ENCODE measurements at regions not wholly inside any gene's neighbourhood (a gene's known extent, or its start where the extent isn't known, plus 50 kb on each side); places are given as distances from the start of the nearest gene placed in this dataset.
A peak's percentile ranks its signal among the peaks of the same experiment; 100 is the strongest.
"Not testable (repeated sequence)": the region's sequence is repeated elsewhere in the genome, so short reads cannot be mapped to it uniquely, and the experiment has no call there.

DNA sequence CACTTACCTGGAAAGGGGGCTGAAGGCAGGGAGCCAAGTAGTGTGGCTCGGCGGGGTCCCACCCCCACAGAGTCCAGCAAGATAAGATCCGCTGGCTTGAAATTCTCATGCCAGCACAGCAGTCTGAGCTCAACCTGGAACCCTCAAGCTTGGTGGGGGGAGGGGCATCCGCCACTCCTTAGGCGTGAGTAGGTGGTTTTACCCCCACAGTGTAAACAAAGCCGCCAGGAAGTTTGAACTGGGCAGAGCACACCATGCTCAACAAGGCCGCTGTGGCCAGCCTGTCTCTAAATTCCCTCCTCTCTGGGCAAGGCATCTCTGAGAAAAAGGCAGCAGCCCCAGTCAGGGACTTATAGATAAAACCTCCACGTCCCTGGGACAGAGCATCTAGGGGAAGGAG, 156.3 kb downstream of the KBTBD8 start:
- peak in 1 of 2 donors; percentile 6 for DNase-seq

- no peak for DNase-seq
Measured at GRCh38 chr3:67167481-67167880, 169.4 kb downstream of the KBTBD8 start.

DNA sequence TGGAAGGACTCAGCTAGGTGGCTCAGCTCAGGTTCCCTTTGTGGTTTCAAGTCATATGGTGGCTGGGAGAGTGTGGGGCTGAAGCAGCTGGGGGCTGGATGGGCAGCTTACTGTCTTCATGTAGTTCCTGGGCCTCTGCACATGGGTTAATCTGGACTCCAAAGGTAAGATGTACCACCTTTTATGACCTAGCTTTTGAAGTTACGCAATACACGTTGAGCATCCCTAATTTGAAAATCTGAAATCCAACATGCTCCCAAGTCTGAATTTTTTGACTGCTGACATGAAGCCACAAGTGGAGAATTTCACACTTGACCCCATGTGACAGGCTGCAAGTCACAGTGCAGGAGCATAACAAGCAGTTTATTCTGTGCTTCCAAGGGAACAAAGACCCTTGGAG, 173.7 kb downstream of the KBTBD8 start:
- no peak for DNase-seq

- not testable (repeated sequence) for DNase-seq
Measured at GRCh38 chr3:67173130-67173529, 175.0 kb downstream of the KBTBD8 start.

DNA sequence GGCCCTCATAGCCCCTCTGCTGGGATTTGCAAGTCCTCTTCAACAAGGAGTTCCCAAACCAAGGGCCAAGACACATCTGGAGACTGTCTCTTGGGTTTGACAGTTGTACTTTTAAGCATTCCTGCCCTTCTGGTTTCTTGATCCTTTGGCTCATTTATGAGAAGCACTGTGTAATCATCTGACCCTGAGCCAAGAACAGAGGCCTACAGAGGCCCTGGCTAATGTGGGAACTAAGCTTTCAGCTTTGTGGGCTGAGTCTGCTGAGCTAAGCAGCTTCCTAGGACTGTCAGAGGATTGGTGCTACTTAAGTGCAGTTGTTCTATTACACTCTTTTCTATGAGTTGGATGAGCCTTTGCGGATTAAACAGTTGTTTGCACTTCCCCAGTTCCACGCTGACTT, 178.3 kb downstream of the KBTBD8 start:
- DNase-seq = no peak

DNA sequence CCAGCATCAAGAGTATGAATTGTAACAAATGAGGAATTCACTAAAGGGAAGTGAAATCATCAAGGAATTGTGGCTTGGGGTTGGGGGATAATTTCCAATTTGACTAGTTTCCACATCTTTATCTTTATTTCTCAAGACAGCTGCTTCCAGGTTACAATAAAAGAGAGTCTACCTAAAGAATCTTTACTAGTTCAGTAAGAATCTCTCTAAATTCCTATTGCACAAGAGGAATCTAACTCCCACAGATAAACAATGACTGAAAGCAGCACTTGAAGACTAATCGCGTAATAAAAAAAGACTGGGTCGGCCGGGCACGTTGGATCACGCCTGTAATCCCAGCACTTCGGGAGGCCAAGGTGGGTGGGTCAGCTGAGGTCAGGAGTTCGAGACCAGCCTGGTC, 194.4 kb downstream of the KBTBD8 start:
- no peak for DNase-seq

DNA sequence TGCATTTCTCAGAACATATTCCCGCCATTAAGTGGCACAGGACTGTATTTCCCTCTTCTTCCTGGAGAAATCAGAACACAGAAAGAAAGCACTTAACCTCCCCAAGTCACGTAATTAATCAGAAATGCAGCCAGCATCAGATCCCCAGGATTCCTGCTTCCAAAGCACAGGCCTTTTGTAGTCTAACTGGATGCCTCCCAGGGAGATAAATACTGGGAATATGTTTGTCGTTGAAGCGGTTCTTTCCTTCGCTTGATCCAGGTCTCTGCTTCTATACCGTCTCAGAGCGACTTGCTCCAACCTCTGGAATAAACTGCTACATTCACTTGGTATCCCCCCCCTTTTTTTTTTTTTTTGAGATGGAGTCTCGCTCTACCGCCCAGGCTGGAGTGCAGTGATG, 198.6 kb downstream of the KBTBD8 start:
- no peak for DNase-seq

- DNase-seq = no peak
Measured at GRCh38 chr3:67198374-67198773, 200.3 kb downstream of the KBTBD8 start.

DNA sequence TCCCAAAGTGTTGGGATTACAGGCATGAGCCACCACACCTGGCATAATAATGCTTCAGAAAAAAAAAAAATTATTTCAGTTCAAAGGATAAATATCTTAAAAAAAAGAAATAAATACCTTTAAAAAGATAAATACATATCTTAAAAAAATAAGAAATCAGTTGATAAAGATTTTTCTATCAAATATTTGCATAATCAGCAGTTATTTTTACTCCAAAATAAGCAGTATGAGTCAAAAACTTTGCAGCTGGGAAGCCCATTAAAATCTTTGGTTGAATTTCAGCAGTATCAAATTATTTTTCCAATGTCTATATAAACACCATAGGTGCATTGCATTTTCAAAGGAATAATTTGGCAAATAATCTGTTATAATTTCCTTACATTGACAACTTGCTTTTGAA, 202.5 kb downstream of the KBTBD8 start:
- no peak for DNase-seq

DNA sequence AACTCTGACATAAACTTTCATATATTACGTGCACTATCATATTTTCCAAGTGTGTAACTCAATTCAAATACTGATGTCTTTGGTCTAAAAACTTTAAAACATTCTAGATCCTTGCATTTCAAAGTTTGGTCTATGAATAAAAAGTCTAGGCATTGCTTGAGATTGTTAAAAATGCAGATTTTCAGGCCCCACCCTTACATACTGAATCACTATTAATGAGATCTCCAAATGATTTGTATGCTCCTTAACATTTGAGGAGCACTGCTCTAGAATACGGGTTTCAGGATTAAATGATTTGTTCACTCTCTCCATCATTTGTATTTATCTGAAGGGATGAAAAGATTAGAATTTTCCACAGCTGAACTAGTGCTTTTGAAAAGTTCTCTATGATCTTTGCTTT, 202.9 kb downstream of the KBTBD8 start:
- no peak for DNase-seq

DNA sequence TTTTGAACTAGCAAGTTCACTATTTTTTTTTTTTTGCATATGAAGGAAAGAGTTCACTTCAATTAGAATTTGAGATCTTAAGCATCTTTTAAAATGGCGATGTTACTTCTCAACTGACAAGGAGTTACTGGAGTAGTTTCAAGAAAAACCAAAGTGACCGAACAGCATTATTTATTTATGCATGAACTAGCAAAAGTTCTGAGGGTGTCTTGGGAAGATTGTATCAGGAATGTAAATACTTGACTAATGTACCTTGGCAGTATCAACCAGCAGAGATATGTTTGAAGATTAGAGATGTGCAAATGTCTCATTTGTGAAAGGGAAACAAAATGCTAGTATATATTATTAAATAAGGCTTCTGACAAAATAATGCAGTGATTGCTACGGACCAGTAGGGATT, 203.9 kb downstream of the KBTBD8 start:
- DNase-seq = no peak

GRCh38 chr3:67204951-67205350, 206.8 kb downstream of the KBTBD8 start:
- no peak for DNase-seq

- no peak for DNase-seq
Measured at GRCh38 chr3:67215690-67216089, 217.6 kb downstream of the KBTBD8 start.

GRCh38 chr3:67227030-67227429, 228.9 kb downstream of the KBTBD8 start:
- no peak for DNase-seq

DNA sequence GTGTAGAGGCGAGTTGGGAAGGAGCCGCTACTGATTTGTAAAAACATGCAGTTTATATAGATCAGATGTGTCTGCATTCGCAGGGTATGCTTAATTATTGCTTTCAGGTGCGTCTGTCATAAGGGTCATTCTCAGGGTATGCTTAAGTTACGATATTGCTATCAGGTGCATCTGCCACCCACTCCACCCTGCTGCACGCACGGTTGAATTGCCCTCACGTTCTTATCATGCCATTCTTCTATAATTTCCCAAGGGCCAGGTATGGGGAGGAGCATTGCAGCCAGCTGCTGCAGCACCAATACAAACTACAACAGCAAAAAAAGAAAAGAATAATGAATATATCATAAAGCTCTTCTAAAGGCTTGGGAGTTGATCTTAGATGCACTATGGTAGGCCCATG, 230.0 kb downstream of the KBTBD8 start:
- DNase-seq = no peak

DNA sequence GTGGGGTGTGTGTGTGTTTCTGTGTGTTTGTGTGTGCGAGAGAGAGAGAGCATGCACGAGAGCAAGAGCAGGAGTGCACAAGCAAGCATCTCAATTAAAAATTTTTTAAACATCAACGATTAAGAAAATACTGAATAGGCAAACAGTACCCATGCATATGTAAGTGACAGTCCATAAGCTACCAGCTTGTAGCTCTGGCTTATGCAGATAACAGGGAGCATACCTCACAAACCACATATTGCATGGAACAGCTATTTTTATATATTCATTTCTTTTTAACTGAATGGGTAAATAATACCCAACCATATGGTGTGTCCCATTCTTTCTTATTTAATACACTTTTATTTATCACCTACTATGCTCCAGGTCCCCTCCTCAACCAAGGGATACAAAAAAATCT, 234.5 kb downstream of the KBTBD8 start:
- DNase-seq = no peak

- DNase-seq = no peak
Measured at GRCh38 chr3:67239353-67239752, 241.2 kb downstream of the KBTBD8 start.

DNA sequence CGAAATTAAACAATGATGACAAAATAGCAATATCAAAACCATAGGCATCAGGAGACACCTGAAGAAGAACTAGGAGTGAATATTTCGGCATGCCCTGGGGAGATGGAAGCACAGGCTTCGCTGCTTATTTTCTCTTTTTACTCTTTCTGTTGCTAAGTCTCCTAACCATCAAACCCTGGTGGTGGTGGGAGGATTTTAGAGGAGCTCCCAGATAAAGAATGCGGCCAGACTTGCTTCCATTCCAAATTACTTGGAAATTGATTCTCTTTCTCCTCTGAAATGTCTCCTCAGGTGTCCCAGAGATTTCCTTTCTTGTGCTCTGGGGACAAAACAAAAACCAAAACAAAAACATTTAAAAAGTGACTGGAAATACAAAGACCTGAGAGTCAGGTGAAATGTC, 243.0 kb downstream of the KBTBD8 start:
- no peak for DNase-seq

- DNase-seq = no peak
Measured at GRCh38 chr3:67244130-67244529, 246.0 kb downstream of the KBTBD8 start.

DNA sequence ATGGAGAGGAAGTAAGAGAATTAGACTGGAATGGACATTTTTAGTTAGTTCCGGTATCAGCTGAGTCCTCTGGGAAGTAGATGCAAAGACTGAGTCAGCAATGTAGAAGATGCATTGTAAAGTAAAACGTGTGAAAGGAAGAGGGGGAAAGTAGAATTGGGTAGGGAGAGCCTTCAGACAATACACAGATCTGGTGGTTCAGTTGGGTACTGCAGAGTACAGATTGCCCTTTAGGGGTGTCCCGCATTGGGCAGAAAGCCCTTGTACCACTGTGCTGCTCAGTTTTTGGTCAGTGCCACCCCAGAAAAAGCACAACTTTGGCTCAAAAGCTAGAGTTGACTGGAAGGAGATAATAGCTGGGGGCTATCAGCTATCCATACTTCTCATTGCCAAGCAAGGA, 247.4 kb downstream of the KBTBD8 start:
- no peak for DNase-seq

DNA sequence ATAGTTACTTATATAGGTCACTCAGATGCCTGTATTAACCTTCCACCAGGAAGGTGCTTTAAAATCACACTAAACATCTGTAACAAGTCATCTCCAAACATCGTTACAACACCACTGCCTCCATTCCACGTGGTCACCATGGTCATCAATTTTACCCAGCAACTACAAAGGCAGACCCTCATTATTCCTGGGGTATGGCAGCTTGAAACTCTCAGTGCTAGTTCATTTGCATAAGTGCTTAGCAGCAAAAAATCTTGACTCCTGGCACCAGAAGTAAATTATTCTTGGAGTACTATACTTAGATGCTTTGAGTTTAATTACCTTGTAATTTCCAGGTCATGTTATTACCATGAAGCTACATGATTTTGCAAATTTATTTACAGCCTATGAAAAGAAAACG, 250.6 kb downstream of the KBTBD8 start:
- peak; percentile 64 to 67 for DNase-seq

GRCh38 chr3:67252906-67253305, 254.8 kb downstream of the KBTBD8 start:
- DNase-seq = not testable (repeated sequence)

GRCh38 chr3:67278015-67278618, 280.0 kb downstream of the KBTBD8 start:
- DNase-seq = no peak

DNA sequence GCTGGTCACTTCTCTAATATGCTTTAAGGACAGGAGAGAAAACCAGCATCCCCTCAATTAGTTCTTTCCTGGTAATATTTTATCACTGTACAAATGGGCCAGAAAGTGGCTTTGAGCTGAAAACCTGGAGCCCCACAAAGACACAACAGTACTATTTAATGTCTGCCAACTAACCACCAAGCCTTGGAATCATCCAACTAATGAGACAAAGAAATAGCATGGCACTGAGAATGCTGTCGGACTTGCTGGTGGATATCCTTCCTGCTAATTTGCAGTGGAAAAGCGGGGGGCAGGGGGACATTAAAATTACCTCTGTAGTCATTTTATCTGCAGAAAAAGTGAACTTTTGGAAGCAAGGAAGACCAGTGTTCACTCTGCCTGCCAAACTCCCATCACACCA, 288.5 kb downstream of the KBTBD8 start:
- DNase-seq = no peak
